Ishikawa (cell line): ENCODE measurements at regions not wholly inside any gene's neighbourhood (a gene's known extent, or its start where the extent isn't known, plus 50 kb on each side); places are given as distances from the start of the nearest gene placed in this dataset.

ENCODE experiments used
- CEBPB ChIP-seq: IDR thresholded peaks from 2 replicates; pipeline ENCODE4 v1.6.1; 2012
- CREB1 ChIP-seq: IDR thresholded peaks from 2 replicates; pipeline ENCODE4 v1.6.1; 2012; ENCODE audit warnings: low read depth
- EGR1 ChIP-seq: IDR thresholded peaks from 2 replicates; pipeline ENCODE4 v1.6.1; 2012
- EP300 ChIP-seq: IDR thresholded peaks from 2 replicates; pipeline ENCODE4 v1.6.1; 2012; ENCODE audit warnings: borderline replicate concordance
- FOXM1 ChIP-seq: IDR thresholded peaks from 2 replicates; pipeline ENCODE4 v1.6.1; 2012; ENCODE audit warnings: low read depth, borderline replicate concordance
- NFIC ChIP-seq: IDR thresholded peaks from 2 replicates; pipeline ENCODE4 v1.6.1; 2012
- RAD21 ChIP-seq: IDR thresholded peaks from 2 replicates; pipeline ENCODE4 v1.6.1; 2012; ENCODE audit warnings: low read depth
- TAF1 ChIP-seq: IDR thresholded peaks from 2 replicates; pipeline ENCODE4 v1.6.1; 2012; ENCODE audit warnings: low read depth, mild to moderate bottlenecking
- TCF12 ChIP-seq: IDR thresholded peaks from 2 replicates; pipeline ENCODE4 v1.6.1; 2012; ENCODE audit warnings: low read depth
- TEAD4 ChIP-seq: IDR thresholded peaks from 2 replicates; pipeline ENCODE4 v1.6.1; 2012
- USF1 ChIP-seq: IDR thresholded peaks from 2 replicates; pipeline ENCODE4 v1.6.1; 2012
- YY1 ChIP-seq: IDR thresholded peaks from 2 replicates; pipeline ENCODE4 v1.6.1; 2012; ENCODE audit warnings: low read depth
- ZBTB7A ChIP-seq: IDR thresholded peaks from 2 replicates; pipeline ENCODE4 v1.6.1; 2012; ENCODE audit warnings: low read depth
- TF ChIP-seq, protein P1 (sequence below): IDR thresholded peaks from 2 replicates; pipeline ENCODE4 v1.6.1; 2012
- TF ChIP-seq, protein P2 (sequence below): IDR thresholded peaks from 2 replicates; pipeline ENCODE4 v1.6.1; 2012; ENCODE audit warnings: low read depth, mild to moderate bottlenecking

- TF ChIP-seq NFIC, result no peak
- TF ChIP-seq, protein P1, sequence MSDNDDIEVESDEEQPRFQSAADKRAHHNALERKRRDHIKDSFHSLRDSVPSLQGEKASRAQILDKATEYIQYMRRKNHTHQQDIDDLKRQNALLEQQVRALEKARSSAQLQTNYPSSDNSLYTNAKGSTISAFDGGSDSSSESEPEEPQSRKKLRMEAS, result no peak
Measured at GRCh38 chr1:29523576-29523975, 287.3 kb downstream of the PTPRU start.

DNA sequence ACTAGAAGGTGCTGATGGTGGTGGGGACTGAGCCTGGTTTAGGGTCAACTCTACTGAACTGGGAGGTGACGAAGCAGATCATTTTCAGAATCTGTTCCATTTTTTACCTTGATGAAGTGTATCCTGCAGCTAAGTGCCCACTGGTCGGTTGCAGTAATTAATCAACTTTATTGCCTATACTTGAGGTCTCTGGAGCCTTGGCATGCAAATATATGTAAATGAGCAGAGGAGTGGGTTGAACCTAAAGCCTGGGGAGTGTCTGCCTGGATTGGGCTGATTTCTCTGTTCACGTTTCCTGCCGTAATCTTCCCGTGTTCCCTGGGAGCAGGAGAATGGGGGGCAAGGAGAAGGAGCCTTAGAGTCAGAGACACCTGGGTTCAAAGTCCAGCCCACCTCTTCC lies 286.8 kb downstream of the PTPRU start:
- TF ChIP-seq RAD21, result no peak
- TF ChIP-seq TCF12, result no peak
- TF ChIP-seq EGR1, result no peak
- TF ChIP-seq, protein P2, sequence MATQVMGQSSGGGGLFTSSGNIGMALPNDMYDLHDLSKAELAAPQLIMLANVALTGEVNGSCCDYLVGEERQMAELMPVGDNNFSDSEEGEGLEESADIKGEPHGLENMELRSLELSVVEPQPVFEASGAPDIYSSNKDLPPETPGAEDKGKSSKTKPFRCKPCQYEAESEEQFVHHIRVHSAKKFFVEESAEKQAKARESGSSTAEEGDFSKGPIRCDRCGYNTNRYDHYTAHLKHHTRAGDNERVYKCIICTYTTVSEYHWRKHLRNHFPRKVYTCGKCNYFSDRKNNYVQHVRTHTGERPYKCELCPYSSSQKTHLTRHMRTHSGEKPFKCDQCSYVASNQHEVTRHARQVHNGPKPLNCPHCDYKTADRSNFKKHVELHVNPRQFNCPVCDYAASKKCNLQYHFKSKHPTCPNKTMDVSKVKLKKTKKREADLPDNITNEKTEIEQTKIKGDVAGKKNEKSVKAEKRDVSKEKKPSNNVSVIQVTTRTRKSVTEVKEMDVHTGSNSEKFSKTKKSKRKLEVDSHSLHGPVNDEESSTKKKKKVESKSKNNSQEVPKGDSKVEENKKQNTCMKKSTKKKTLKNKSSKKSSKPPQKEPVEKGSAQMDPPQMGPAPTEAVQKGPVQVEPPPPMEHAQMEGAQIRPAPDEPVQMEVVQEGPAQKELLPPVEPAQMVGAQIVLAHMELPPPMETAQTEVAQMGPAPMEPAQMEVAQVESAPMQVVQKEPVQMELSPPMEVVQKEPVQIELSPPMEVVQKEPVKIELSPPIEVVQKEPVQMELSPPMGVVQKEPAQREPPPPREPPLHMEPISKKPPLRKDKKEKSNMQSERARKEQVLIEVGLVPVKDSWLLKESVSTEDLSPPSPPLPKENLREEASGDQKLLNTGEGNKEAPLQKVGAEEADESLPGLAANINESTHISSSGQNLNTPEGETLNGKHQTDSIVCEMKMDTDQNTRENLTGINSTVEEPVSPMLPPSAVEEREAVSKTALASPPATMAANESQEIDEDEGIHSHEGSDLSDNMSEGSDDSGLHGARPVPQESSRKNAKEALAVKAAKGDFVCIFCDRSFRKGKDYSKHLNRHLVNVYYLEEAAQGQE, result no peak
- TF ChIP-seq EP300, result no peak
- no peak for TF ChIP-seq NFIC
- no peak for TF ChIP-seq TAF1
- TF ChIP-seq YY1, result no peak
- no peak for TF ChIP-seq ZBTB7A

GRCh38 chr1:29521811-29522580 lies 285.7 kb downstream of the PTPRU start:
- TF ChIP-seq, protein P2, result no peak
- TF ChIP-seq CEBPB (no peak), TEAD4 (no peak), EP300 (no peak), NFIC (no peak), CREB1 (no peak)

DNA sequence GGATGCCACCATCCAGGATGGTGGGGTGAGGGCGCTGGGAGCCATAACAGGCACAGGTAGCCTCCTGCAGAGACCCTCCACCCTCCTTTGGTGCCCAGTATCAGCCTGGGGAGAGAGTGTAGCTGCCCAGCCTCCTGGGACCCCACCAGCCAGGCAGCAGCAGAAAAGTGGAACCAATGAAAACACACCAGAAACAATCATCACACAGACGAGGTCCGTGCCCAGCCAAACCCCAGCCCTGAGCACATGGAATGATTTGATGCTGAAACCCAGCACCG lies 285.1 kb downstream of the PTPRU start:
- no peak for TF ChIP-seq FOXM1
- TF ChIP-seq RAD21, result no peak
- no peak for TF ChIP-seq TEAD4
- no peak for TF ChIP-seq CREB1
- TF ChIP-seq NFIC, result no peak
- no peak for TF ChIP-seq EP300
- no peak for TF ChIP-seq EGR1
- TF ChIP-seq, protein P1, result no peak
- no peak for TF ChIP-seq USF1
- no peak for TF ChIP-seq ZBTB7A
- no peak for TF ChIP-seq TAF1

- no peak for TF ChIP-seq CREB1
- no peak for TF ChIP-seq CEBPB
- no peak for TF ChIP-seq TAF1
- TF ChIP-seq, protein P1, result no peak
- no peak for TF ChIP-seq TEAD4
- peak; percentile 29; the same call in 1 of the 2 replicates for TF ChIP-seq EGR1
- no peak for TF ChIP-seq EP300
- TF ChIP-seq RAD21, result no peak
Measured at GRCh38 chr1:29520571-29521437, 284.5 kb downstream of the PTPRU start.

- TF ChIP-seq TAF1 (no peak), CEBPB (no peak), RAD21 (no peak), FOXM1 (no peak), ZBTB7A (no peak), EGR1 (no peak), TEAD4 (no peak), EP300 (no peak), YY1 (no peak), USF1 (no peak), NFIC (no peak), CREB1 (no peak)
- TF ChIP-seq, protein P1, result no peak
Measured at GRCh38 chr1:29519788-29520110, 283.4 kb downstream of the PTPRU start.
